Astrocyte (in vitro differentiated cells and primary cell): ENCODE measurements at regions not wholly inside any gene's neighbourhood (a gene's known extent, or its start where the extent isn't known, plus 50 kb on each side); places are given as distances from the start of the nearest gene placed in this dataset.

Source experiments
- CTCF ChIP-seq: IDR thresholded peaks from 2 replicates; pipeline ENCODE4 v1.5.1; 2011; ENCODE audit warnings: low read depth, mild to moderate bottlenecking, inconsistent platforms, low read length, moderate library complexity; ENCODE audit not compliant: insufficient read depth
- EZH2 ChIP-seq: IDR thresholded peaks from 2 replicates; pipeline ENCODE4 v1.6.1; 2012; ENCODE audit warnings: mild to moderate bottlenecking, low read length, inconsistent platforms; ENCODE audit not compliant: insufficient read depth

- TF ChIP-seq CTCF (no peak), EZH2 (no peak)
Measured at GRCh38 chr4:119933606-119934005, 133.0 kb downstream of the MAD2L1 start.
